COR-L47 (cell line): ENCODE measurements at regions not wholly inside any gene's neighbourhood (a gene's known extent, or its start where the extent isn't known, plus 50 kb on each side); places are given as distances from the start of the nearest gene placed in this dataset.
A peak's percentile ranks its signal among the peaks of the same experiment; 100 is the strongest.

Experiments used
- DNase-seq: peaks from one replicate; lab custom pipeline; 2025; lab: John Stamatoyannopoulos, UW

DNA sequence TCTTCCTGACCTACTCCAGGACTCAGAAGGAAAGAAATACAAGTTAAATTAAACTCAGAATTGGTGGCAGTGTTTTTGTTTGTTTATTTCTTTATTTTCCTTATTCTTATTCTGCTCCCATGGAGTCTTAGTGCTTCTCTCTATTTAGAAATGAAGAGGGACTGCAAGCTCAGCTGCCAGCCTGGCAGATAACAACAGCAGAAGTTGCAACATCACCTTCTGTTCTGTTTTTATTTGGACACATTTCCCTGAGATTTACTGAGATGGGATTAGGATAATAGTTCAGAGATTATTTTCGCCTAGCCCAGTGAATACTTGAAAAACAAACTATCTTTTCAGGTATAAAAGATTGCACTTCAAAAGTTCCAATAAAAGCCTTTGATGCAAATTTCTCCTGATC is 70.4 kb upstream of the DTNA start:
- no peak for DNase-seq

DNA sequence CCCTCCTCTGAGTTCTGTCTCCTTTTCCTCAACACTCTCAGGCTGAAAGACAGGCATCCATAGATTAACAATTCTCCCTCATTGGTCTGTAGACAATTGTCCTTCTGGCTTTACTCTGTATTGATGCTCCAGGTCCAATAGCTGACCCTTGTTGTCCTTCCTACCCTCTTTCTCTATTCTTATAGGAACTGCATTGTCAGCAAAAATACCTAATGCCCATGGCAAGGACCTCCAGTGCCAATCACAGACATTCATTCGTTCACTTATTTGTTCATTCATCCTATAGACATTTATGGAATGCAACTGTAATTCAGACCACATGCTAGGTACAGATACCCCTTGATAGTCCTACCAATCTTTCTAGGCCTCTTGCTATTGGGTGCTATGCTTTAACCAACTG is 69.8 kb upstream of the DTNA start:
- no peak for DNase-seq

- DNase-seq: peak; percentile 12
These were observed 66.1 kb upstream of the DTNA start for GRCh38 chr18:34643989-34644388.

DNA sequence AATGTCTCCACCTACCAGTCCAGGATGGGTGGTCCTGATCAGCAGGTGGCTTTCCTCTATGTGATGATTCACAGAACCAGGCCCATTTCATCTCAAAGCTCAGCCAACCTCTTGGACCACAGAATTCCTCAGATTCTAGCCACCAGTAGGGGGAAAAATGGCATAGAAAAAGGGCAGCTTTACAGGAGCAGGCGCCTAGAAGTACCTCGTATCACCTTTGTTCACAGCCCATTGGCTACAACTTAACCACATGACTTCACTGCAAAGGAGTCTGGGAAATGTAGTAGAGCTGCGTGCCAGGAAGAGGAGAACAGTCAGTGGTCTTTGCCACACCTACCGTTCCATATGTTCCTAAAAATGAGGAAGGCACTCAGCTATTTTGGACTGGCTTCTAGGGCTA is 62.8 kb upstream of the DTNA start:
- DNase-seq: no peak

- no peak for DNase-seq
These were observed 61.7 kb upstream of the DTNA start for GRCh38 chr18:34648269-34648985.

GRCh38 chr18:34649080-34649479 is 61.0 kb upstream of the DTNA start:
- DNase-seq: no peak

DNA sequence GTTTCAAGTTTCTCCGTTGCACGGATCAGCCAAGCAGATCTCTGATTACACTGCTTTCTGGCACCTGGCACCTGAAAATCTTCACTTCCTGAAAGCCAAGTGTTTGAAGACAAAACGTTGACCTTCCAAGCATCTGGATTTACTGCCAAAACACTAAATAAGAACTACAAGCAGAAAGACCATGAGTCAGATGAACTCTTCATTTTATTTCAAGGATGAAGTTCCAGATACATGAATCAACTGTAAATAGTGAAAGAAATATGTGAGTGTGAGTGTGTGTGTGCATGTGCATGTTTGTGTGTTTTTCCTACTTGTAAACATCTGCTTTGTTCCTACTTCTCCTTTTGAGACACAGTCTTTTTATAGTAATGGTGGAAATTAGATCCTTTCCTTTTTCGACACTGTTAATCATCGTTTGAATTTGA is 60.0 kb upstream of the DTNA start:
- DNase-seq: no peak

DNA sequence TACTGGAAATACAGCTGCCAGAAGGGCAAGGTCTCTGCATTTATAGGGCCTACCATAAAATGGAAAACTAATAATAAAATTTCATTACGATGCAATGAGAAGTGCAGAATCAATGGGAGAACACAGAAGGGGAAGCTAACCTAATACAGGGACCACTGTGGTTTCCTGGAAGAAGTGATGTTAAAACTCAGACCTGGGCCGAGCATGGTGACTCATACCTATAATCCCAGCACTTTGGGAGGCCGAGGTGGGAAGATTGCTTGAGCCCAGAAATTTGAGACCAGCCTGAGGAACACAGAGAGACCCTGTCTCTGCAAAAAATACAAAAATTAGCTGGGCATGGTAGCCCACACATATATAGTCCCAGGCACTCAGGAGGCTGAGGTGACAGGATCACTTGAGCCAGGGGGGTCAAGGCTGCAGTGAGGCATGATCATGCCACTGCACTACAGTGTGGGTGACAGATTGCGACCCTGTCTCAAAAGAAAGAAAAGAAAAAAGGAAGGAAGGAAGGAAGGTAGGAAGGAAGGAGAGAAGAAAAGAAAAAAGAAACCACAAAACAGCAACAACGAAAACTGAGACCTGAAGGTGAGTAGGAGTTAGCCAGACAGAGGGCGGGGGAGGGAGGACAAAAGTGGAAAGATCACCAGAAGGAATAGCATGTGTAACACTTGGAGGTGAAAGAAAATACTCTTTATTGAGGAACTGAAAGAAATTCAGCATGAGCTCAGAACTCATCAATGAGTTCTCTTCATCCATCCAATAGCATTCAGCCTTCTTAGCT is 58.3 kb upstream of the DTNA start:
- no peak for DNase-seq

DNA sequence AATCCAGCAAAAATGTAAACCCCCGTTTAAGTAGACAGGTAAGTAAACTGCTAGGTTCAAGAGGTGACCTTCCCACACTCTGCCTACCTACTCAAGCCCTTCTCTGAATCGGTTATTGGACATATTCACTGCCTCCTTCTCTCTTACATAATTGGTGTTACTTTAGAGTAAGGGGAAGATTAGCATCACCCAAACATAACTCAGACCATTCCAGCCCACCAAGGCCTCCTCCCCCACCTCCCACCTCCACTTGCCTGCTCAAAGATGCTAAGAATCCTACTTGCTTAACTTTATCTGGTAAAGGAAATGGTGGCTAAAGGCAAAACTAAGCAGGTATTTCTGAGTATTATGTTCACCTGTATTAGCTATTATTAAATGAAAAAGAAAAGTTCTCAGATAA is 55.0 kb upstream of the DTNA start:
- DNase-seq: no peak

- no peak for DNase-seq
These were observed 52.1 kb upstream of the DTNA start for GRCh38 chr18:34657860-34658500.

DNA sequence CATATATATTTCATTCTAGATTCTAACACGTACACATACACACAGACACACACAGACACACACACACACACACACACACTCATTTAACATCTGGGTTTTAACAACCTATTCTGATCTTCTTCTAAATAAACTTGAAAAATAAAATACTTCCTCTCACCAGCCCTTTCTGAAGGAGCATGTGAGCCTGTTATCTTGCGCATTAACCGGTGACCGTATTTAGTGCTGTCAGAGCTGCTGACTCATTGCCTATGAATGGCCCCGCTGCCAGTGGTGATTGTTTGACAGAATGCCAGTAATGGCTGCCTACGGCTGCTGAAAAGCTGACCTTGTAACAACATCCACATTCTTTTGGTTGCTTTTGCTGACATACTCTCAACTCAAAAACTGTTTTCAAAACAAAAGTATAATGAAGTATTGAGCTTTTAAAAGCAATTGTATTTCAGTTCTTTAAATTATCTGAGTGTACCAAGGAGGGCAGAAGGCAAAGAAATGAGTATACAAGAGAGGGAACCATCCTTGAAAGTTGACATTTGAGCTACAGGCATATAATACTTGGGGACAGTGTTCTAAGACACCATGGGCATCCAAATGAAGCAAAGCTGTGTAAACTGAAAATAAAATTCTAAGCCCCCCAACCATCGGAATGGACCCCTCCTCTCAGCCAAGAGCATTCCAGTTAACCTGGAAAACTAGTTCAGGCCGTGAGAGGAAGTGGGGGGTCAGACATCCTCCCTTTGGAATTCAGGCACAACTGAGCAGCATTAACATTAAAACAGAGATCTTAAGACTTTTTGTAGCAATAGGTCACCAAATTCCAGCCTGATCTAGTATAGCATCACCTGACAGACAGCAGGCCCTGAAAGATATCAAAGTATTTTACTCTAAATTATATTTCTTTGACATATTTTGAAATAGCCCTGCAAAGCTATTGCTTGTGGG is 50.2 kb upstream of the DTNA start:
- DNase-seq: peak; percentile 70
